Mesenchymal stem cell (in vitro differentiated cells and primary cell): ENCODE measurements at regions not wholly inside any gene's neighbourhood (a gene's known extent, or its start where the extent isn't known, plus 50 kb on each side); places are given as distances from the start of the nearest gene placed in this dataset.
A peak's percentile ranks its signal among the peaks of the same experiment; 100 is the strongest.

ENCODE experiments used
- DNase-seq: peaks from one replicate; pipeline ENCODE4 v3.0.0-alpha.2; 2013
- H2AFZ ChIP-seq: one replicate; pipeline ENCODE4 v1.6.1; 2013; ENCODE audit warnings: low read depth, mild to moderate bottlenecking, control low read depth, inconsistent platforms, low read length, moderate library complexity
- H2AK5ac ChIP-seq: 2 replicates; pipeline ENCODE4 v1.6.1; 2013; ENCODE audit warnings: low read length, moderate library complexity, mild to moderate bottlenecking, inconsistent platforms; ENCODE audit not compliant: severe bottlenecking
- H2BK120ac ChIP-seq: one replicate; pipeline ENCODE4 v1.6.1; 2013; ENCODE audit warnings: low read depth, mild to moderate bottlenecking, inconsistent platforms, low read length, moderate library complexity
- H2BK12ac ChIP-seq, 2 experiments: one replicate each; pipeline ENCODE4 v1.6.1; 2013; ENCODE audit warnings: inconsistent platforms in 2 of 2, low read length in 2 of 2, mild to moderate bottlenecking in 2 of 2, moderate library complexity in 2 of 2, control low read depth in 1 of 2
- H2BK15ac ChIP-seq: one replicate; pipeline ENCODE4 v1.6.1; 2013; ENCODE audit warnings: mild to moderate bottlenecking, low read depth, inconsistent platforms; ENCODE audit not compliant: poor library complexity, severe bottlenecking
- H2BK5ac ChIP-seq: 2 replicates; pipeline ENCODE4 v1.6.1; 2013; ENCODE audit warnings: low read depth, mild to moderate bottlenecking, low read length, control low read depth, inconsistent platforms; ENCODE audit not compliant: poor library complexity, severe bottlenecking
- H3K14ac ChIP-seq, 2 experiments: one replicate each; pipeline ENCODE4 v1.6.1; 2013; ENCODE audit warnings: inconsistent platforms in 2 of 2, low read length in 2 of 2, control low read depth in 1 of 2, mild to moderate bottlenecking in 1 of 2, moderate library complexity in 1 of 2
- H3K18ac ChIP-seq, 2 experiments: one replicate each; pipeline ENCODE4 v1.6.1; 2013; ENCODE audit warnings: inconsistent platforms in 2 of 2, low read length in 2 of 2, control low read depth in 1 of 2, low read depth in 1 of 2, mild to moderate bottlenecking in 1 of 2
- H3K23ac ChIP-seq, 2 experiments: one replicate each; pipeline ENCODE4 v1.6.1; 2013; ENCODE audit warnings: inconsistent platforms in 2 of 2, low read length in 2 of 2, mild to moderate bottlenecking in 2 of 2, moderate library complexity in 2 of 2, control low read depth in 1 of 2
- H3K27ac ChIP-seq: 2 replicates; pipeline ENCODE4 v1.5.1; 2013; ENCODE audit warnings: mild to moderate bottlenecking, moderate library complexity, low read length, control low read depth, inconsistent platforms; ENCODE audit not compliant: poor library complexity, severe bottlenecking
- H3K27me3 ChIP-seq, 2 experiments: 2 replicates each; pipeline versions ENCODE4 v1.6.1 to v1.7.0; 2013; ENCODE audit warnings: low read length in 2 of 2, mild to moderate bottlenecking in 2 of 2, moderate library complexity in 2 of 2, control low read depth in 1 of 2, inconsistent platforms in 1 of 2; ENCODE audit not compliant: control insufficient read depth in 1 of 2, insufficient read depth in 1 of 2
- H3K36me3 ChIP-seq, 2 experiments: 2 replicates each; pipeline versions ENCODE4 v1.6.1 to v1.7.0; 2013; ENCODE audit warnings: low read length in 2 of 2, control low read depth in 1 of 2, inconsistent platforms in 1 of 2, low read depth in 1 of 2, mild to moderate bottlenecking in 1 of 2; ENCODE audit not compliant: insufficient read depth in 2 of 2, control insufficient read depth in 1 of 2
- H3K4ac ChIP-seq, 2 experiments: one replicate each; pipeline ENCODE4 v1.6.1; 2013; ENCODE audit warnings: inconsistent platforms in 2 of 2, low read length in 2 of 2, mild to moderate bottlenecking in 2 of 2, moderate library complexity in 2 of 2, control low read depth in 1 of 2, low read depth in 1 of 2
- H3K4me1 ChIP-seq: 2 replicates; pipeline ENCODE4 v1.6.1; 2013; ENCODE audit warnings: low read depth, low read length, control low read depth; ENCODE audit not compliant: control insufficient read depth, insufficient read depth
- H3K4me2 ChIP-seq: 2 replicates; pipeline ENCODE4 v1.6.1; 2013; ENCODE audit warnings: low read length, mild to moderate bottlenecking, inconsistent platforms; ENCODE audit not compliant: poor library complexity, severe bottlenecking
- H3K4me3 ChIP-seq, 2 experiments: 2 replicates each; pipeline versions ENCODE4 v1.5.1 to v1.7.0; 2013; ENCODE audit warnings: low read length in 2 of 2, mild to moderate bottlenecking in 2 of 2, control low read depth in 1 of 2, low read depth in 1 of 2; ENCODE audit not compliant: insufficient read depth in 1 of 2
- H3K79me1 ChIP-seq: replicated peaks from 2 replicates; pipeline ENCODE4 v1.6.1; 2013; ENCODE audit warnings: mild to moderate bottlenecking, control low read depth, low read length, inconsistent platforms; ENCODE audit not compliant: poor library complexity, severe bottlenecking
- H3K9ac ChIP-seq: 2 replicates; pipeline ENCODE4 v1.7.0; 2013; ENCODE audit warnings: mild to moderate bottlenecking, low read length, moderate library complexity
- H3K9me3 ChIP-seq: 2 replicates; pipeline ENCODE4 v1.7.0; 2013; ENCODE audit warnings: mild to moderate bottlenecking, low read length; ENCODE audit not compliant: control insufficient read depth
- H4K8ac ChIP-seq: one replicate; pipeline ENCODE4 v1.6.1; 2013; ENCODE audit warnings: inconsistent platforms, mild to moderate bottlenecking, low read length, moderate library complexity
- H4K91ac ChIP-seq: one replicate; pipeline ENCODE4 v1.6.1; 2013; ENCODE audit warnings: mild to moderate bottlenecking, low read length, inconsistent platforms
- WGBS: methylation state at CpG from one replicate; pipeline ENCODE4 v1.1.7; 2013; ENCODE audit warnings: mixed read lengths; 5-methylcytosine and 5-hydroxymethylcytosine counted together

DNA sequence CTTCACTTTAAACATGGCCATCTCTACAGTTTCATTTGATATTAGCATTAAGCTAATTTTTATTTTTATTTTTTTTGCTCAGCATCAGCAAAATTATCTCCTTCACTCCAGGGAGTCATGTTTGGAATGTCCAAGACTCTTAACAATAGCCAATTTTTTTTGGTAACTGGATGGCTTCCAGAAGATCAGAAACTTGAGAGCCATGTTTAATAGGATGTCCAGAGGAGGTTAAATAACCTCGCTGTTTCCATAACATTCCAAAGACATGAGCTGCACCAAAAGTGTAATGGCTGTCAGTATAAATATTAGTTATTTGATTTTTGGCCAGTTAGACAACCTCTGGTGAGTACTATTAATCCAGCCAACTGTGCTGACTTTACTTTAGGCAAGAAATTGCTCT lies 80.7 kb downstream of the DNTTIP2 start:
- Histone ChIP-seq H2AFZ (no peak overlapping the region), H3K79me1 (no peaks in the 10 kb centered on the region), H4K8ac (no peak overlapping the region), H2AK5ac (no peak overlapping the region), H3K4ac (no peak overlapping the region), H3K18ac (no peak overlapping the region), H2BK12ac (no peak overlapping the region), H3K4me2 (no peak overlapping the region), H3K23ac (no peak overlapping the region), H3K36me3 (no peaks in the 10 kb centered on the region), H2BK5ac (no peak overlapping the region), H2BK15ac (no peak overlapping the region), H3K27me3 (no peaks in the 10 kb centered on the region), H3K14ac (no peak overlapping the region), H4K91ac (no peak overlapping the region), H3K27ac (peak overlapping the region; percentile 57), H3K4me3 (no peak overlapping the region), H2BK120ac (no peak overlapping the region), H3K9me3 (no peaks in the 10 kb centered on the region), H3K4me1 (no peaks in the 10 kb centered on the region), H3K9ac (no peak overlapping the region)
- DNase-seq: no peak
- no CpG with 5 or more reads among the region's 1 CpG for WGBS

DNA sequence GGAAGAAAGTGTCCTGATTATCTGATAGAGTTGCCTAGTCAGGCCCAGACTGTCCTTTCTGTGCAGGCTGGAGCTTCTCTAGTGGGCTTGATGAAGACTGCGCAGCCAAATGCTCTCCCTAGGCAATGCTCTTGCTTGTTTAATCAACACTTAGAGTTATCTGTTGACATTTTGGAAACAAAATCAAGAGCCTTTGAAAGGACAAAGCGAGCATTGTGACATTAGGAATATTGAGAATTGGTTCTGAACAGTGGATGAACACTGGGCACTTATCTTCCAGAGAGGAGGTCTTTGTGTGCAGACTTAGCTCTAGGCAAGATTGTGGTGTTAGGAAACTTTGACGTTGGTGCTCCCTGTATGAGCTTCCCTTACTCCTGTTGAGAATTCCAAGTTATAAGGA lies 94.5 kb downstream of the DNTTIP2 start:
- no peak overlapping the region for H3K14ac ChIP-seq
- H3K9me3 ChIP-seq: peaks cover 23% of the 10 kb centered on the region
- H2BK5ac ChIP-seq: no peak overlapping the region
- no peak overlapping the region for H3K18ac ChIP-seq
- H2AK5ac ChIP-seq: no peak overlapping the region
- no peak overlapping the region for H2BK12ac ChIP-seq
- H3K27ac ChIP-seq: no peak overlapping the region
- no peak overlapping the region for H3K4ac ChIP-seq
- no peak overlapping the region for H4K8ac ChIP-seq
- H3K79me1 ChIP-seq: no peaks in the 10 kb centered on the region
- no peaks in the 10 kb centered on the region for H3K27me3 ChIP-seq
- no peak overlapping the region for H3K4me2 ChIP-seq
- no peak overlapping the region for H2BK15ac ChIP-seq
- no peak overlapping the region for H3K9ac ChIP-seq
- no peak overlapping the region for H3K4me3 ChIP-seq
- H2AFZ ChIP-seq: no peak overlapping the region
- H3K36me3 ChIP-seq: no peaks in the 10 kb centered on the region
- peaks cover 5% of the 10 kb centered on the region for H3K4me1 ChIP-seq
- no peak for DNase-seq
- H3K23ac ChIP-seq: no peak overlapping the region
- WGBS: 97% methylated on average over 3 of the region's 3 CpGs
- H2BK120ac ChIP-seq: no peak overlapping the region
- no peak overlapping the region for H4K91ac ChIP-seq

DNA sequence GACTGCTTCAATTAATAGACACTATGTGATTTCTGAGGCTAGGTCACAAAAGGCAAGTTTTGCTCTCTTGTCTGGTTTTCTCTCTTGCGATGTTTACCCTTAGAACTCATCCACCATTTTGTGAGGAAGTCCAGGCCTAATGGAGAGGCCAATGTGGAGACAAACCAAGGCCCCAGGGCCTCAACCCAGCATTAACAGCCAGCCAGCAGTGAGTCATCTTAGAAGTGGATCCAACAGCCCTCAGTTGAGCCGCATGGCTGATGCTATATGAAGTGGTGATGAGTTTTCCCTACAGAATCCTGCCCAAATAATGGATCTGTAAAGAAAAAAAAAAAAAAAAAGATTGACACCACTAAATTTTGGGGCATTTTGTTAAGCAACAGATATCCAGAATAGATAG lies 95.1 kb downstream of the DNTTIP2 start:
- Histone ChIP-seq H3K36me3 (no peaks in the 10 kb centered on the region), H3K23ac (no peak overlapping the region), H3K4me3 (no peak overlapping the region), H2AK5ac (no peak overlapping the region), H2BK12ac (no peak overlapping the region), H3K14ac (no peak overlapping the region), H3K4me2 (no peak overlapping the region), H3K4me1 (peaks cover 5% of the 10 kb centered on the region), H3K9ac (no peak overlapping the region), H2BK15ac (no peak overlapping the region), H2BK120ac (no peak overlapping the region), H3K9me3 (peaks cover 17% of the 10 kb centered on the region), H2AFZ (no peak overlapping the region), H3K79me1 (no peaks in the 10 kb centered on the region), H3K27ac (no peak overlapping the region), H4K8ac (peak overlapping the region; percentile 47), H2BK5ac (no peak overlapping the region), H4K91ac (no peak overlapping the region), H3K27me3 (no peaks in the 10 kb centered on the region), H3K4ac (no peak overlapping the region), H3K18ac (peak overlapping the region in 1 of 2 experiments; percentile 7)
- DNase-seq: no peak
- WGBS: 92% methylated on average over 1 of the region's 2 CpGs

DNA sequence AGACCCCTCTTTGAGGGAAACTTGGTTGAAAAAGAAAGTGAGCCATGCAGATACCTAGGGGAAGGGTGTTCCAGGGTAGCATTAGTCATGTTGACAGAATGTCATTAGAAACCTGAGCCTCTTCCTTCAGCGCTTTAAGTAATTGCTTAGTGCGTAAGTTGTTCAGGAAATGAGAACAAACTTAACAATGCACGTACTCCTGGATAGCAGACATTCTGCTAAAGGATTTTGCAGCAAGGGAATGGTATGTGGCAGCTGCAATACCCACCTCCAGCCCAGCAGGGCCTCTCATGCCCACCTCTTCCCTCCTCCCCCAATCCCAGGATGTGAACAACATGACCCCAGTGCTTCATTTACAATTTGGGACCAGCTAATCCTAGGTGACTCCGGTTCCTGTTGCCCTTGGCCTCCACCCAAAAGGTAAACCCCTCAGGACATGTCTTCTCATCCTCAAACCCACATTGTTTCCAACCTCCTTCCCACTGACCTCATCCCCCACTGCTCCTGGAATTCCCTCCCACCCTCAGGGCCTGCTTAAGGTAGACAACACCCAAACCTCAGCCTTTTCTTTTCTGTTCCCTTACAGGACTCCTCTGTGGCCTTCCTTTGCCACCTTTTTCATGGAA lies 98.0 kb upstream of the BCAR3 start:
- Histone ChIP-seq H3K79me1 (no peaks in the 10 kb centered on the region), H3K18ac (peak overlapping the region; percentile 15 to 80), H3K4me3 (no peak overlapping the region), H2AK5ac (no peak overlapping the region), H3K23ac (no peak overlapping the region), H3K4me1 (peaks cover 6% of the 10 kb centered on the region), H3K9ac (no peak overlapping the region), H3K27me3 (no peaks in the 10 kb centered on the region), H4K8ac (peak overlapping the region; percentile 55), H2BK15ac (no peak overlapping the region), H3K4me2 (no peak overlapping the region), H3K14ac (no peak overlapping the region), H2AFZ (no peak overlapping the region), H3K27ac (peak overlapping the region; percentile 64), H2BK120ac (no peak overlapping the region), H3K4ac (no peak overlapping the region), H4K91ac (no peak overlapping the region), H3K36me3 (no peaks in the 10 kb centered on the region), H2BK5ac (no peak overlapping the region), H3K9me3 (no peaks in the 10 kb centered on the region), H2BK12ac (peak overlapping the region in 1 of 2 experiments; percentile 20)
- WGBS: 8% methylated on average over 4 of the region's 4 CpGs
- peak; percentile 72 for DNase-seq
